Mucosa of rectum (tissue), 2 donors: ENCODE measurements at regions not wholly inside any gene's neighbourhood (a gene's known extent, or its start where the extent isn't known, plus 50 kb on each side); places are given as distances from the start of the nearest gene placed in this dataset.

Experiments used
- H3K27ac ChIP-seq, 2 donors: one replicate each; pipeline ENCODE4 v1.7.0; 2013; ENCODE audit warnings: inconsistent platforms in 2 of 2, low read depth in 2 of 2, low read length in 2 of 2
- H3K27me3 ChIP-seq, 2 donors: one replicate each; pipeline ENCODE4 v1.7.0; 2013; ENCODE audit warnings: low read length in 2 of 2; ENCODE audit not compliant: control insufficient read depth in 2 of 2, insufficient read depth in 2 of 2
- H3K36me3 ChIP-seq, 2 donors: one replicate each; pipeline ENCODE4 v1.7.0; 2013; ENCODE audit warnings: low read length in 2 of 2; ENCODE audit not compliant: control insufficient read depth in 2 of 2, insufficient read depth in 2 of 2
- H3K4me1 ChIP-seq, 2 donors: one replicate each; pipeline ENCODE4 v1.7.0; 2013; ENCODE audit warnings: low read length in 2 of 2, mild to moderate bottlenecking in 1 of 2; ENCODE audit not compliant: control insufficient read depth in 2 of 2, insufficient read depth in 2 of 2
- H3K4me3 ChIP-seq, 2 donors: one replicate each; pipeline ENCODE4 v1.7.0; 2013; ENCODE audit warnings: low read length in 2 of 2
- H3K9ac ChIP-seq, 2 donors: one replicate each; pipeline ENCODE4 v1.7.0; 2013; ENCODE audit warnings: low read length in 2 of 2, low read depth in 1 of 2, mild to moderate bottlenecking in 1 of 2
- H3K9me3 ChIP-seq, 2 donors: one replicate each; pipeline ENCODE4 v1.7.0; 2013; ENCODE audit warnings: low read length in 2 of 2; ENCODE audit not compliant: control insufficient read depth in 2 of 2
- donor health status: healthy.
- donor health status: Normal muscosa, but diverticular disease.

DNA sequence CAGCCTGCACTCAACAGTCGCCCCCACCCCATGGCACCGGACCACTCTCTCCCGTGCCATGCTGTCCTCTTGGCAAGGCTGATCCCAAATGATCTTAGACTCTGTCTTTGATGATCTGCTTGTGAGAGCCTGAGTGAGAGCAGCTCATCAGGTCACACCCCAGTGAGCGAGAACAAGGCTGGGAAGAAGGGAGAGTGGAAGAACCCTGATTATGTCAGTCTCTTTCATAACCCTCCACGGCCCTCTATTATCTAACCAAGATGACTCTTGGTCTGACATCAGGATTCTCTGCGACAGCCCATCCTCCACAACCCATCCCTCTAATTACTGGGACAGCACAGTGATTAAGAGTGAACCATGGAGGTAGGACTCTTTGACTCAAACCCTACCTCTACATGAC is 53.1 kb upstream of the C7orf33 start:
- no peaks in the 10 kb centered on the region for H3K27me3 ChIP-seq
- no peaks in the 10 kb centered on the region for H3K36me3 ChIP-seq
- no peaks in the 10 kb centered on the region for H3K9me3 ChIP-seq
- no peaks in the 10 kb centered on the region for H3K4me1 ChIP-seq
- no peak overlapping the region for H3K9ac ChIP-seq
- H3K4me3 ChIP-seq = no peak overlapping the region
- H3K27ac ChIP-seq = no peak overlapping the region

DNA sequence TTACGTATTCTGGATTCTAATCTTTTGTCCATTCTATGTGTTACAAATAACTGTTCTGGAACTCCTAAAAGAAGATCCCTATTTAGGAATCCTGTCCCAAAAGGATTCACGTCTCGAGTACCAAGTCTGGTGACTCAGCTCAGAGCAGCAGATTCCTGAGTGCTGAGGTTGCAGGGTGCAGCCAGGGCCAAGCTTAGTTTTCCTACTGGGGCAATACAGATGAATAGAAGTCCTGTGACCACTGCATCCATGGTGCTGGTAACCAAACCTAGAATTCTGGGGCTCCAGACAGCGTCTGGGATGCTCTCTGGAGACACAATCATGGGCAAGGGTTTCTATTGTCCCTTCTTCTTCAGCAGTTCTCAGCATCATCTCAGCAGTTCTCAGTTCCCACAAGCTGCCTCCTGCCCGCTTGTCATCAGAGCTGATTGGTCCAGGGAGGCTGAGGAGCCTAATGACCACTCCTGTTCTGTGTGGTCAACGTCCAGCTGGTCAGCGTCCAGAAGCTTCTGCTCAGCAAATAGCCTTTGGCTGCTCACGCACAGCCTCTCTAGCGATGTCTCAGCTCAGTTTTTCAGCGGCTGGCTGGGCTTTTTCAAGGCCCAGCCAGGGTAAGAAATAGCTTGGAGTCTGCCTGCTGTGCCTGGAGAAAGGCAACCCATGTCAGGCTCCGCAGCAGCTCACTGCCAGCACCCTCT is 50.4 kb upstream of the C7orf33 start:
- Histone ChIP-seq H3K27ac (peak overlapping the region in 1 of 2 donors; percentile 7), H3K4me1 (no peaks in the 10 kb centered on the region), H3K36me3 (no peaks in the 10 kb centered on the region), H3K27me3 (no peaks in the 10 kb centered on the region), H3K9me3 (no peaks in the 10 kb centered on the region), H3K4me3 (no peak overlapping the region), H3K9ac (no peak overlapping the region)
